ENCODE measurements at regions not wholly inside any gene's neighbourhood (a gene's known extent, or its start where the extent isn't known, plus 50 kb on each side); places are given as distances from the start of the nearest gene placed in this dataset.
A peak's percentile ranks its signal among the peaks of the same experiment; 100 is the strongest.

- no peak overlapping the region for H3K27ac Mint-ChIP-seq (ENCODE audit: unreplicated experiment)
- H3K9me3 Mint-ChIP-seq (ENCODE audit: unreplicated experiment), result no peaks in the 10 kb centered on the region
- no peak overlapping the region for H3K4me3 Mint-ChIP-seq (ENCODE audit: unreplicated experiment)
- TF ChIP-seq, protein P1, sequence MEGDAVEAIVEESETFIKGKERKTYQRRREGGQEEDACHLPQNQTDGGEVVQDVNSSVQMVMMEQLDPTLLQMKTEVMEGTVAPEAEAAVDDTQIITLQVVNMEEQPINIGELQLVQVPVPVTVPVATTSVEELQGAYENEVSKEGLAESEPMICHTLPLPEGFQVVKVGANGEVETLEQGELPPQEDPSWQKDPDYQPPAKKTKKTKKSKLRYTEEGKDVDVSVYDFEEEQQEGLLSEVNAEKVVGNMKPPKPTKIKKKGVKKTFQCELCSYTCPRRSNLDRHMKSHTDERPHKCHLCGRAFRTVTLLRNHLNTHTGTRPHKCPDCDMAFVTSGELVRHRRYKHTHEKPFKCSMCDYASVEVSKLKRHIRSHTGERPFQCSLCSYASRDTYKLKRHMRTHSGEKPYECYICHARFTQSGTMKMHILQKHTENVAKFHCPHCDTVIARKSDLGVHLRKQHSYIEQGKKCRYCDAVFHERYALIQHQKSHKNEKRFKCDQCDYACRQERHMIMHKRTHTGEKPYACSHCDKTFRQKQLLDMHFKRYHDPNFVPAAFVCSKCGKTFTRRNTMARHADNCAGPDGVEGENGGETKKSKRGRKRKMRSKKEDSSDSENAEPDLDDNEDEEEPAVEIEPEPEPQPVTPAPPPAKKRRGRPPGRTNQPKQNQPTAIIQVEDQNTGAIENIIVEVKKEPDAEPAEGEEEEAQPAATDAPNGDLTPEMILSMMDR (IDR thresholded peaks at IDR 0.05; ENCODE audit: unreplicated experiment), result no peak
- DNase-seq (ENCODE audit: low spot score), result no peak
- H3K27me3 Mint-ChIP-seq (ENCODE audit: unreplicated experiment), result peaks cover 4% of the 10 kb centered on the region
- no peaks in the 10 kb centered on the region for H3K36me3 Mint-ChIP-seq (ENCODE audit: low read depth, unreplicated experiment)
- peaks cover 5% of the 10 kb centered on the region for H3K4me1 Mint-ChIP-seq (ENCODE audit: unreplicated experiment)
Observed at GRCh38 chr12:114767906-114768722, 84.1 kb upstream of the TBX3 start.

DNA sequence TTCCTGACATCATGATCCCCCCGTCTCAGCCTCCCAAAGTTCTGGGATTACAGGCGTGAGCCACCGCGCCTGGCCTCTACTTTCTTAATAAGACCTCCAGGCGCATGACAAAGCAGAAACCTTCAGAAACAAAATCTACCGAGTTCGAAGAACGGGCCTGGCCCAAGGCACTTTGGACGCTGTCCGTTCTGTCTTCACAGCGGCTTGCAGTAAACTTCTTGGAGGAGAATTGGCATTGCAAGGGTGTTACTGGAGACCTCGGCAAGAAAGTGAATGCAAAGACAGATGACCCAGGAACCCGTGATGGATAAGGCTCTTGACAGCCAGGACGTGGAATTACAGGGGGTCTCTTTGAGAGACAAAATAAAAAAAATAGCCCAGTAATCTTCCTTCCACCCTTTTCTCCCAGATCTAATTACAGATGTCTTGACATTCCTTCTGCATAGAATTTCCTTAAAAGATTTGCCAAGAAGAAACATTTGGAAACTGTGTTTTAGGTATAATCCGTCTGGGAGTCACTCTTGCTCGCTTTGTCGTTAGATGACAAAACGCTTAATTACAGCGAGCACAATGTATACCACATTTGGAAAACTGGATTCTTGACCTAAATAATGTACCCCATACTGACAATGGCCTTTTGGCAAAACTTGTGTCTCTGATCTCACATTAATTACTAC lies 83.2 kb upstream of the TBX3 start:
- H3K4me1 Mint-ChIP-seq (ENCODE audit: unreplicated experiment), result peaks cover 11% of the 10 kb centered on the region
- no peak overlapping the region for H3K4me3 Mint-ChIP-seq (ENCODE audit: unreplicated experiment)
- TF ChIP-seq, protein P1 (IDR thresholded peaks at IDR 0.05; ENCODE audit: unreplicated experiment), result no peak
- no peak for DNase-seq (ENCODE audit: low spot score)
- peaks cover 7% of the 10 kb centered on the region for H3K27me3 Mint-ChIP-seq (ENCODE audit: unreplicated experiment)
- H3K9me3 Mint-ChIP-seq (ENCODE audit: unreplicated experiment), result no peaks in the 10 kb centered on the region
- H3K27ac Mint-ChIP-seq (ENCODE audit: unreplicated experiment), result no peak overlapping the region
- no peaks in the 10 kb centered on the region for H3K36me3 Mint-ChIP-seq (ENCODE audit: low read depth, unreplicated experiment)

DNA sequence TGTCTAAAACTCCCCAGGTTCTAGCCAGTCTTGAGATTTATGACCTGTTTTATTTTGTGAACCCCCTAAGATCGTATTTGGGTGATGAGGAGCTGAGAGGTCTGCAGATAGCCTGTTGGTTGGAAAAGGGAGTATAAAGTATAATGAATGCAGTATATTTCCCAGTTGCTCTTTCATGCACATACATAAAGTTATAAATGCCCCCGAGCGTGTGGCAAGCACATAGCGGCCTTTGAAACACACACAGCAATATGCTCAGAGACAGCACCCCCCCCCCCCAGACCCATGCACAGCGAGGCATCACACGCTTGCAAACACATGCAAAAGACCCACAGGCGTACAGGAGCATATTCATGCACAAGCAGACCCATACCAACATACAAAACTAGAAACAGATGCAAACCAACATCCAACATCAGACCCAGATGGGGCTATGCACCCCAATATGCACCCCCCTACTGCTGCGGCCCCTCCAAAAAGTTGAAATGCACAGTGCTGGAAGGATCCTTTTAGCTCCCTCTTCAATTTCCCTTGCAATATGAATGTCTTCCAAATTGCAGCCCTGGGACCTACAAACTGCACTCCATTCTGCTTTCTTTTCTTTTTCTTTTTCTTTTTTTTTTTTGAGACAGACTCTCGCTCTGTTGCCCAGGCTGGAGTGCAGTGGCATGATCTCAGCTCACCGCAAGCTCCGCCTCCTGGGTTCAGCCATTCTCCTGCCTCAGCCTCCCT lies 82.2 kb upstream of the TBX3 start:
- Mint-ChIP-seq H3K27me3 (ENCODE audit: unreplicated experiment) (peaks cover 7% of the 10 kb centered on the region), H3K9me3 (ENCODE audit: unreplicated experiment) (no peaks in the 10 kb centered on the region), H3K4me3 (ENCODE audit: unreplicated experiment) (no peak overlapping the region), H3K36me3 (ENCODE audit: low read depth, unreplicated experiment) (no peaks in the 10 kb centered on the region), H3K27ac (ENCODE audit: unreplicated experiment) (no peak overlapping the region), H3K4me1 (ENCODE audit: unreplicated experiment) (peaks cover 11% of the 10 kb centered on the region)
- no peak for DNase-seq (ENCODE audit: low spot score)
- TF ChIP-seq, protein P1 (IDR thresholded peaks at IDR 0.05; ENCODE audit: unreplicated experiment), result no peak

GRCh38 chr12:114764510-114764909 lies 80.5 kb upstream of the TBX3 start:
- TF ChIP-seq, protein P1 (IDR thresholded peaks at IDR 0.05; ENCODE audit: unreplicated experiment), result no peak
- peaks cover 11% of the 10 kb centered on the region for H3K4me1 Mint-ChIP-seq (ENCODE audit: unreplicated experiment)
- H3K27me3 Mint-ChIP-seq (ENCODE audit: unreplicated experiment), result peaks cover 7% of the 10 kb centered on the region
- DNase-seq (ENCODE audit: low spot score), result peak; percentile 61
- H3K4me3 Mint-ChIP-seq (ENCODE audit: unreplicated experiment), result no peak overlapping the region
- H3K36me3 Mint-ChIP-seq (ENCODE audit: low read depth, unreplicated experiment), result no peaks in the 10 kb centered on the region
- H3K27ac Mint-ChIP-seq (ENCODE audit: unreplicated experiment), result peak overlapping the region; percentile 88
- no peaks in the 10 kb centered on the region for H3K9me3 Mint-ChIP-seq (ENCODE audit: unreplicated experiment)
